HG02943 (cell line): ENCODE measurements at regions not wholly inside any gene's neighbourhood (a gene's known extent, or its start where the extent isn't known, plus 50 kb on each side); places are given as distances from the start of the nearest gene placed in this dataset.

Source experiments
- ATAC-seq: cut with Tn5 transposase; IDR thresholded peaks from one replicate; pipeline ENCODE4 v1.9.1; 2021; ENCODE audit warnings: mild to moderate bottlenecking, low read depth, moderate library complexity; ENCODE audit not compliant: unreplicated experiment

DNA sequence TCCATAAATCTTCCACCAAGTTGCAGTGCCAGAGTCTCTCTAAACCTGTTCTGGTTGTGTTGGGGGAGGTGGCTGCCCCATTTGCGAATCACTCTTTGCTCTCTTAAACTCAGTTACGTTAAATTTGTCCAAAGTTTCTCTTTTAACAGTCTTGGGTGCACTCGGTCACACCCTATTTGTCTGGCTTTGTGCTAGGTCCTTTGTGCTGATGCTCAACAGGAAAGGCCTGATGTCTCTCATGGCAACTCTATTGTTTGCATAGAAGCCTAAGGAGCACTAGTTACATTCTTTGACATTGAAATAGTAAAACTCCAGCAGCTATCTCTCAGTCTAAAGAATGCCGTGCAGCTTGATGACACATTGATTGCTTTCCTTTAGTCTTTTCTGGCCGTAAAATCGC lies 105.1 kb downstream of the TRMT11 start:
- no peak for ATAC-seq

- ATAC-seq = no peak
Measured at GRCh38 chr6:126093108-126093507, 106.8 kb downstream of the TRMT11 start.

- ATAC-seq = no peak
Measured at GRCh38 chr6:126094411-126094810, 108.1 kb downstream of the TRMT11 start.

DNA sequence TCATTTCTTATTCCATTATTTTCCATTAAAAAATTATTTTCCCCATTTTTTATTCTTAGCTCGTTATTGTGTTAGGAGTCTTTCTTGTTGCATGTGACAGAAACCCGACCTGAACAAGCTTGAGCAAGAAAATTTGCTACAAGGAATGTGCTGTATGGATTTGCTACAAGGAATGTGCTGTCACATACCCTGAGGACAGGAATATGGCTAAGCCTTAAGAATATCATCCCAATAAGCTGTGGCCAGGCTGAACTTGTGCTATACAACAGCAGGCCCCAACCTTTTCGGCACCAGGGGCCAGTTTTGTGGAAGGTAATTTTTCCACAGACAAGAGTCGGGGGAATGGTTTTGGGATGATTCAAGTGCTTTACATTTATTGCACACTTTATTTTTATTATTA lies 114.0 kb downstream of the TRMT11 start:
- ATAC-seq = no peak

DNA sequence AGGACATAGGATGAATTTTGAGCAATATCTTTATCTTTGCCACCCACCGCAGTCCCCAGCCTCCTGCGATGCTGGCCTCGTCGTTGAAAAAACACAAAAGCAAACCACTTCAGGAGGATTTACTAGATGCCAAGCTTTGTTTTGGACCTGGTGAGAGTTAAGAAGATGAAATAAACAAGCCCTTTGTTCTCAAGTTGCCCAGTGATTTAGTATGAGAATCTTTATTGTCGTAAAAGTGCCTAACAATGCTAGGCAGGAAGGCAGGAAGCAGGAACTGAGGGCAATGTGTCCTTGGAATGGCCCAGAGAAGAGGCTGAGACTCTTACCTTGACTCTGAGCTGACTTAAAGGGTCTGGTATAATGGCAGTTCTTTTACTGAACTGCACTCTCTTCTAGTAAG lies 116.0 kb downstream of the TRMT11 start:
- no peak for ATAC-seq

- ATAC-seq = no peak
Measured at GRCh38 chr6:126103993-126104392, 117.7 kb downstream of the TRMT11 start.

DNA sequence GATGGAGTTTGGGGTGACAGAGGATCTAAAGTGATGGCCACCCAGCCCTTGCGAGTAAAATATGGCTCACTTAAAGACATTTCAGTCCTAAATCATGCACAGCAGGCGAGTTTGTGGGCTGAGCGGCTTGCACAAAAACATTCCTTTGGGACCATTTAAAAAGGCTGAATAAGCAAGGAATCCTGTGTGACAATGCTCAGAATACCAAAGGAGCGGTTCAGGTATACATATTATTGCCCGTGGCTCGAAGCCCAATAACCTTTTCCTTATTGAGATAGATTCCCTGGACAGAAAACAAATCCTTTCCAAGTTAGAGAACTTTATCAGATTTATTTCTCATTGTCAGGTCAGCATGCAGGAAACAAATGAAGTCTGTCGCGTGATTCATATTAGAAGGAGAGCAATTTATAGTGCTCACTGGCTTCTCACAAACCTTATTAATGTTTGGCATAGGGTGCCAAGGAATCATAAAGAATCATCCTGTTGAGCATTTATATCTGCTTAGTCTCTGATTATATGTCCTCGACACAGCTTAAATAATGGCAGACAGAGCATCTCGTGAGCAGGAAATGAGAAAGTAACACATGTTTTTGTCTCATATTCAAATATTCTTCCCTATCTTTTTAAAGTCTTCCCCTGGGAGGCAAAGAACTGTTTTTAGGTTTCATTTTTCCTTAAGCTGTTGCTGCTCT lies 121.3 kb downstream of the TRMT11 start:
- no peak for ATAC-seq

GRCh38 chr6:126110512-126111270 lies 124.4 kb downstream of the TRMT11 start:
- no peak for ATAC-seq

- no peak for ATAC-seq
Measured at GRCh38 chr6:126111327-126111726, 125.0 kb downstream of the TRMT11 start.

DNA sequence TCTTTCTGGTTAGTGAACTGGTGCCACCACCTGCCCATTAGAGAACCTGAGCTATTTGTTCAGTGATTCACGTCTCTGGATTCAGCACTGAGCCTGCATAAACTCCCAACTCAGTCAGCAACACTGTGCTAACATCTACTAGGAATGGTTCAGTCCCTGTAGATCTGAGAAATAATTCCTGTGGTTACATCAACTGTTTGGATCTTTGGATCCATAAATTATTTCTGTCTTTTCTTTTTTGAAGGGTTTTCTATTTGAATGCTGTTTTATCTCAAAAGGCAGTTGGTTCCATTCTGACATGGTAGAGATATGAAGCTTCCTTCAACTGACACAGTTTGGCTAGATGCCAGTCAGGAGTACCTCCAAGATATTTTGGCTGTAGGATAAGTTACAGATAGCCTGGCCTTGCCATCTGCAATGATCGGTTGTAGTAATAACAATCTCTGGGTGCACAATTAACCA lies 125.9 kb downstream of the TRMT11 start:
- ATAC-seq = no peak

DNA sequence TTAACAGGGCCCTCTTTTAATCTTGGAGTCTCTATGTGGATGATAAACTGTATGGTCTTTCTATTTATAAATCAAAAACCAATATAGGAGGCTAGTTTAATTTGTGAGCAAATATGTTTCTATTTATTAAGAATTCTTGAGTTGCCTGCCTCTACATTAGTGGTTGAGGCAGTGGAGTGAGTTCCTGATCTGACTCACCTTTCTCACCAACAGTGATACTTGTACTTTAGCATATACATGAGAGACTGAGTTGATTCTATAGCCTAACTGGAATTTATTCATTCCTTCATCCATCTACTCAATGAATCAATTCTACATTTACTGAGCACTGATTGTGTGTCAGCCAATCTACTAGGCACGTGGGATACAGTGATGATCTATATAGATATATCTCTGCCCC lies 126.9 kb downstream of the TRMT11 start:
- ATAC-seq = no peak

- no peak for ATAC-seq
Measured at GRCh38 chr6:126117251-126117650, 130.9 kb downstream of the TRMT11 start.

DNA sequence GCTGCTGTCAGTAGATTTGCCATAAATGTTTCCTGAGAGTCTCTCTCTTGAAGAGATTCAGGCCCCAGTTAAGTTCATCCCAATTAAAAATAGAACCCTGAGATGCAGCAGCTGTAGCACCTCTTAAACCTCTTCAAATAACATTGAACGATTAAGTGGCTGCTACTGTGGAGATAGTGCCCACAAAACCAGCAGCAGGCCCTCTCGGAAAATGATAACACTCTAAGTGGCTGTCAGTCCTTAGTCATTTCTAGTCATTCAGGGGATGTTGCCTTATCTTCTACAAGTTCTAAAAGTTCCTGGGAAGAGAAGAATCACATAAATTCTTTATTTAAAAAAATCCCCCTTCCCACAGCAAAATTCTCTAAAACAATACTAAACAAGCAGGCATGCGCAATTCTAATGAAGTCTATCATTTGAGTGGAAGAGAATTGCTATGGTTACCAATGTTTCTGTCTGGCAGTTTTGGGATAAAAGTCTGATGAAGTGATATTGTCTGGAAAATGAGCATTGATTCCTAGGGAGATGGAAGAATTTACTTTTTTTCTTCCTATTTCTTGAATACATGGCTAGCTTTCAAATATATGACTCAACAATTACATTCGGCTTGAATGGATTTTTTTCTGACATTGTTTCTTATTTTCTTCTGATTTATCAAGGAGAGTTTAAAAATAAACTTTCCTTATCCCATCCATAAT lies 131.9 kb downstream of the TRMT11 start:
- ATAC-seq = no peak

- no peak for ATAC-seq
Measured at GRCh38 chr6:126118936-126119335, 132.6 kb downstream of the TRMT11 start.

DNA sequence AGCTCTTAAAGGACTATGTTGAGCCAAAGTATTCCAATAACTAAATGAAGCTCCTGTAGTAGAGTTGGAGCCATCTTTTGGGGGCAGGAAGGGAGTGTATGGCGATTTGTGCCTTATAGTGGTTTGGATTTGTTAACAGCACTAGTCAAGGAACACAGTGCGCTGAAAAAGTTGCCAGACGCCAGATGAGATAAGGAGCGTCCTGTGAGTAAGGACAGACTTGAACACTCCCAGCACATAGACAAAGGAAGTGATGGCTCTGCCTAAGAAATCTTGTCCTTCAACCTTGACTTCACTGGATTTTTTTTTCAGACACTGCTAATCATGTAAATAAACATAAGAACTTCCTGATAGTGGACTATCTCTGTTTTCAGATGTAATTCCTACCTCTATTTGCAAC lies 136.9 kb downstream of the TRMT11 start:
- ATAC-seq = no peak

GRCh38 chr6:126127659-126128058 lies 141.3 kb downstream of the TRMT11 start:
- ATAC-seq = no peak

- no peak for ATAC-seq
Measured at GRCh38 chr6:126131246-126131645, 144.9 kb downstream of the TRMT11 start.

- no peak for ATAC-seq
Measured at GRCh38 chr6:126133984-126134383, 147.6 kb downstream of the TRMT11 start.

DNA sequence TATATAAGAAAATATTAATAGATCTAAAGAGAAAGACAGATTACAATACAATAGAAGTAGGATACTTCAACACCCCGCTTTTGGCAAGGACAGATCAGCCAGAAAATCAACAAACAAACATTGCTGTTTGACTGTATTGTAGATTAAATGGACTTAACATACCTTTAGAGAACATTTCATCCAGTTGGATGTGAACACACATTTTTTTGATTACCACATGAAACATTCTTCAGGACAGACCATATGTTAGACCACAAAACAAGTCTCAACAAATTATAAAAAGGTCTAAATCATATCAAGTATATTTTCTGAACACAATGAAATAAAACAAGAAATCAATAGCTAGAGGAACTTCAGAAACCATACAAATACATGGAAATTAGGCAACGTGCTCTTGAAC lies 148.2 kb downstream of the TRMT11 start:
- ATAC-seq = no peak

- no peak for ATAC-seq
Measured at GRCh38 chr6:126140015-126140414, 153.7 kb downstream of the TRMT11 start.

DNA sequence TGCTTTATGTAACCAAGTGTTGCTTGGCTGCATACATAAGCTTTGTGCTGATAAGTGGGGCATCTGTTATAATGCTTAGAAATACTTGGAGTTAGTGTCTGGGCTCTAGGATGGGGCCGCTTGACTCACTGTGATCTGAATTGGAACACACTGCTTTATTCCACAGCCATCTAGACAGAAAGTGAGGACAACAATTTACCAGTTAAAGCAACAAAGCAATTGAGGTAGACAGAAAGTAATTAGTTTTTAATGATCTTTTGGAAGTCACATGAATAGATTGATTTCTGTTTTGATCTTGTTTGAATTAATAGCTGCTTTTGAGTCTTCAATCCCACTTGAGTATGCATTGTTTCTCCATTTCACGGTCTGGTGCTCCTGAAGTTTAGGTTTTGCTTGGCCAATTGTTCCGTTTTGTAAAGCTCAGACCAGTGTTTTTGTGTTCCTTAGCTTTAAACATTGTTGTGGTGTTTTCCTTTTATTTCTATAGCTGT lies 157.5 kb downstream of the TRMT11 start:
- no peak for ATAC-seq
